HG02981 (cell line): ENCODE measurements at regions not wholly inside any gene's neighbourhood (a gene's known extent, or its start where the extent isn't known, plus 50 kb on each side); places are given as distances from the start of the nearest gene placed in this dataset.
"Not testable (repeated sequence)": the region's sequence is repeated elsewhere in the genome, so short reads cannot be mapped to it uniquely, and the experiment has no call there.

Experiments
- ATAC-seq: cut with Tn5 transposase; IDR thresholded peaks from one replicate; pipeline ENCODE4 v1.9.1; 2021; ENCODE audit warnings: mild to moderate bottlenecking, moderate library complexity; ENCODE audit not compliant: unreplicated experiment

GRCh38 chr13:81275666-81276258 lies 934.8 kb upstream of the SPRY2 start:
- ATAC-seq: no peak

DNA sequence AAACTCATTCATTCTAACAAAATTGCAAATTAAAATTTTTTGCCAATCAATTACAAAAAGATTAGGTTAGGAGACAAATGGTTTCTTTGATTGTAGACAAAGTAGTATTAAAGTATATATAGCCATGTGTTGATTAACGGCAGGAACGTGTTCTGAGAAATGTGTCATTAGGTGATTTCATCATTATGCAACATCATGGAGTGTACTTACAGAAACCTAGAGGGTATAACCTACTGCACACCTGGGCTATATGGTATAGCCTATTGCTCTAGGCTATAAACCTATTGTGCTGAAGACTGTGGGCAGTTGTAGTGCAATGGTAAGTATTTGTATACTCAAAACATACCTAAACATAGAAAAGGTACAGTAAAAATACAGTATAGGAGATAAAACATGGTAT lies 906.8 kb upstream of the SPRY2 start:
- ATAC-seq: no peak

GRCh38 chr13:81246556-81246955 lies 905.6 kb upstream of the SPRY2 start:
- no peak for ATAC-seq

DNA sequence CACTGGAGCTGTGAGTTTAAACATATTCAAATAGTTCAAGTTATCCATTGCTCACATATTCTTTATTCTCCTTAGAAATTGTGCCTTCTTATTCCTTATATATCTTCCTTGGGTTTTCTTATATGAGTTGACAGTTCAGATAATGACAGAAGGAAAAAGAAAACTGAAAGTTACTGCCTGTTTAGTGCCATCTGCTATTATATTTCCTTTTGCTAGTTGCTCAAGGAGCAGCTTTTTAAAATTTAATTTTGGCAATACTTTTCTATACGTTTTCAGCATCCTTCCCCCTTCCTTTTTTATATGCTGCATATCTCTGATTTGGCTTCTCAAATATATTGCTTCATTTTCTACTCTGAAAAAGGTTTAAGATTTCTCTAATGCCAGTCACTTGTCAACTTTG lies 903.1 kb upstream of the SPRY2 start:
- no peak for ATAC-seq

GRCh38 chr13:81230386-81230785 lies 889.5 kb upstream of the SPRY2 start:
- ATAC-seq: no peak

DNA sequence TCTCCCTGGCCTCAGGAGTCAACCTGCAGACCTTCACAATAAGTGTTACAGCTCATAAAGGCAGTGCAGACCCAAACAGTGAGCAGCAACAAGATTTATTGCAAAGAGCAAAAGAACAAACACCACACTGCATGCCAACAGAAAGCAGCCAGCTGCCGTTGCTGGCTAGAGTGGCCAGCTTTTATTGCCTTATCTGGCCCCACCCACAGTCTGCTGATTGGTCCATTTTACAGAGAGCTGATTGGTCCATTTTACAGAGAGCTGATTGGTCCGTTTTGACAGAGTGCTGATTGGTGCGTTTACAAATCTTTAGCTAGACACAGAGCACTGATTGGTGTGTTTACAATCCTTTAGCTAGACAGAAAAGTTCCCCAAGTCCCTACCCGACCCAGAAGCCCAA lies 885.9 kb upstream of the SPRY2 start:
- ATAC-seq: not testable (repeated sequence)

- no peak for ATAC-seq
These were observed 883.4 kb upstream of the SPRY2 start for GRCh38 chr13:81224209-81224833.

GRCh38 chr13:81223778-81224177 lies 882.9 kb upstream of the SPRY2 start:
- no peak for ATAC-seq

DNA sequence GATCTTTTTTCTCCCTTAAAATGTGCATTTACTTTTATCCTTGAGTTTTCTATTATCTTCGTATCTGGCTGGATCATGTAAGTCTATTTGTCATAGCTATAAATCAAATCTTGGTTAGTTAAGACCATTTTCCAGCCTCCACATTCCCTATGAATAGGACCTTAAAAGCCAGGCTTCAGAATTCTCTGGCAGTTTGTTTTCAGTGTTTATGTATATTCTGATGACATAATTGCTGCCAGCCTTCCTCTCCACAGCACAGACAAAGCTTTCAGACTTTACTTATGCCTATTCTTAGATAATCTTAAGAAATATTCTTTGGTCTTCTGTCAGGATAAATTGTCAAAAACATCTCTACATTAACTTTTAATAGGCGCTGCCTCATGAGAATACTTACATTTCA lies 870.8 kb upstream of the SPRY2 start:
- ATAC-seq: no peak

GRCh38 chr13:81207636-81208035 lies 866.7 kb upstream of the SPRY2 start:
- ATAC-seq: no peak

- ATAC-seq: no peak
These were observed 866.3 kb upstream of the SPRY2 start for GRCh38 chr13:81207231-81207630.

DNA sequence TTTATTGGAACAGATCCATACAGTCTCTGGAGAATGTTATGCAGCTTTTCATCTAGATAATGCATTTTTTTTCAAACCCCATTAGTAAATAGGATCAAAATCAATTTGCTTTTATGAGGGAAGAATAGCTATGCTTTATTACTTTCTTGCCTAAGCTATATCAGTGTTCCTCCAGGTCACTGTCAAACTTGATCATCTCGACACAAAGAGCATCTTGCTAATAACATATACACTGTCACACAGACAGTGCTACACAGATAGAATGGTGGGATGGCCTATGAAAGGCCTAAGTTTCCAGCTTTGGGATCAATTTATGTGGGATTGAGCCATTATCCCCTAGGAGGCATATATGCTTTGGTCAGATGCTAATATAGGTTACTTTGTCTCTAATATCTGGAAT lies 862.9 kb upstream of the SPRY2 start:
- no peak for ATAC-seq

GRCh38 chr13:81199956-81200355 lies 859.0 kb upstream of the SPRY2 start:
- no peak for ATAC-seq

GRCh38 chr13:81197966-81198365 lies 857.0 kb upstream of the SPRY2 start:
- no peak for ATAC-seq

- no peak for ATAC-seq
These were observed 856.6 kb upstream of the SPRY2 start for GRCh38 chr13:81197483-81197882.

- ATAC-seq: no peak
These were observed 853.4 kb upstream of the SPRY2 start for GRCh38 chr13:81194362-81194761.

GRCh38 chr13:81184556-81185265 lies 843.8 kb upstream of the SPRY2 start:
- no peak for ATAC-seq

GRCh38 chr13:81172603-81173002 lies 831.7 kb upstream of the SPRY2 start:
- ATAC-seq: no peak

- ATAC-seq: peak; percentile 73
These were observed 830.2 kb upstream of the SPRY2 start for GRCh38 chr13:81171065-81171647.

GRCh38 chr13:81163823-81164222 lies 822.9 kb upstream of the SPRY2 start:
- ATAC-seq: not testable (repeated sequence)

GRCh38 chr13:81153478-81153877 lies 812.6 kb upstream of the SPRY2 start:
- ATAC-seq: no peak

GRCh38 chr13:81148822-81149221 lies 807.9 kb upstream of the SPRY2 start:
- no peak for ATAC-seq
